Nephron progenitor cell (in vitro differentiated cells): ENCODE measurements at regions not wholly inside any gene's neighbourhood (a gene's known extent, or its start where the extent isn't known, plus 50 kb on each side); places are given as distances from the start of the nearest gene placed in this dataset.
"Not testable (repeated sequence)": the region's sequence is repeated elsewhere in the genome, so short reads cannot be mapped to it uniquely, and the experiment has no call there.

Experiments
- DNase-seq: peaks from one replicate; pipeline ENCODE4 v3.0.0; 2021
- H3K27ac Mint-ChIP-seq: 2 replicates; pipeline ENCODE4 v1.8.0; 2021; ENCODE audit warnings: mild to moderate bottlenecking, moderate library complexity, mixed read lengths
- H3K27me3 Mint-ChIP-seq: 2 replicates; pipeline ENCODE4 v1.8.0; 2021; ENCODE audit warnings: mild to moderate bottlenecking, low read depth, mixed read lengths; ENCODE audit not compliant: poor library complexity
- H3K36me3 Mint-ChIP-seq: 2 replicates; pipeline ENCODE4 v1.8.0; 2021; ENCODE audit warnings: low read depth, mixed read lengths
- H3K4me1 Mint-ChIP-seq: 2 replicates; pipeline ENCODE4 v1.8.0; 2021; ENCODE audit warnings: mixed read lengths
- H3K4me3 Mint-ChIP-seq: 2 replicates; pipeline ENCODE4 v1.8.0; 2021; ENCODE audit warnings: mild to moderate bottlenecking, moderate library complexity, mixed read lengths
- H3K9me3 Mint-ChIP-seq: 2 replicates; pipeline ENCODE4 v1.8.0; 2021; ENCODE audit warnings: mild to moderate bottlenecking, moderate library complexity, mixed read lengths
- TF ChIP-seq, protein P1 (sequence below): fragments of 200-600 bp; sonication (generic); IDR thresholded peaks from 2 replicates; pipeline ENCODE4 v1.5.0; 2021; ENCODE audit warnings: antibody characterized with exemption

GRCh38 chr7:69426705-69427104, 171.6 kb upstream of the AUTS2 start:
- no peak for DNase-seq
- Mint-ChIP-seq H3K4me3 (no peak overlapping the region), H3K9me3 (no peaks in the 10 kb centered on the region)

GRCh38 chr7:69428089-69428488, 170.2 kb upstream of the AUTS2 start:
- TF ChIP-seq, protein P1, sequence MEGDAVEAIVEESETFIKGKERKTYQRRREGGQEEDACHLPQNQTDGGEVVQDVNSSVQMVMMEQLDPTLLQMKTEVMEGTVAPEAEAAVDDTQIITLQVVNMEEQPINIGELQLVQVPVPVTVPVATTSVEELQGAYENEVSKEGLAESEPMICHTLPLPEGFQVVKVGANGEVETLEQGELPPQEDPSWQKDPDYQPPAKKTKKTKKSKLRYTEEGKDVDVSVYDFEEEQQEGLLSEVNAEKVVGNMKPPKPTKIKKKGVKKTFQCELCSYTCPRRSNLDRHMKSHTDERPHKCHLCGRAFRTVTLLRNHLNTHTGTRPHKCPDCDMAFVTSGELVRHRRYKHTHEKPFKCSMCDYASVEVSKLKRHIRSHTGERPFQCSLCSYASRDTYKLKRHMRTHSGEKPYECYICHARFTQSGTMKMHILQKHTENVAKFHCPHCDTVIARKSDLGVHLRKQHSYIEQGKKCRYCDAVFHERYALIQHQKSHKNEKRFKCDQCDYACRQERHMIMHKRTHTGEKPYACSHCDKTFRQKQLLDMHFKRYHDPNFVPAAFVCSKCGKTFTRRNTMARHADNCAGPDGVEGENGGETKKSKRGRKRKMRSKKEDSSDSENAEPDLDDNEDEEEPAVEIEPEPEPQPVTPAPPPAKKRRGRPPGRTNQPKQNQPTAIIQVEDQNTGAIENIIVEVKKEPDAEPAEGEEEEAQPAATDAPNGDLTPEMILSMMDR, result no peak
- Mint-ChIP-seq H3K27me3 (peaks cover 35% of the 10 kb centered on the region), H3K4me3 (no peak overlapping the region), H3K9me3 (no peaks in the 10 kb centered on the region), H3K36me3 (no peaks in the 10 kb centered on the region), H3K27ac (no peak overlapping the region), H3K4me1 (peaks cover 26% of the 10 kb centered on the region)
- no peak for DNase-seq

More at GRCh38 chr7:69426705-69427104, 171.6 kb upstream of the AUTS2 start:
- peaks cover 36% of the 10 kb centered on the region for H3K27me3 Mint-ChIP-seq
- H3K27ac Mint-ChIP-seq, result no peak overlapping the region
- TF ChIP-seq, protein P1, result no peak
- H3K36me3 Mint-ChIP-seq, result no peaks in the 10 kb centered on the region
- peaks cover 26% of the 10 kb centered on the region for H3K4me1 Mint-ChIP-seq

DNA sequence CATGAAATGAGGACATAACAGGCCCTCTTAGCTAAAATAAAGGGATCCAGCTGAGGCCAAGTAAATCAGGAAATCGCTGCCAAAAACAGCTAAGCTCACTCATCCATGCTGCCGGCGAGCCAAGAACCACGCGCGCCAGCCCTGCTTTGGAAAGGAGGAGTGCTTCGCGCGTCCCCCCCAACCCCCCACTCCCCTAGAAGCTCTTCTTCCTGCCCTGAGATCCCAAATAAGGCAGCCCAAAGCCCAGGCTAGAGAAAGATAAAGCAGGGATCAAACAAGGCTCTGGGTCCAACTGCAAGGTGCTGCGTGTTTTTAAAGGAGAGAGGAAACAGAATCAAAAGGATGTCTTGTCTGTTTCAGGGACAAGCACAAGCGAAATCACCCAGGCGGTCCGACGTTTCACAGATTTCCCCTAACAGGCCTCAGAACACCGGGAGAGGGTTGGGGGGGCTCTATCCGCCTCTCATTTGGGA, 168.3 kb upstream of the AUTS2 start:
- H3K27me3 Mint-ChIP-seq, result peaks cover 28% of the 10 kb centered on the region
- H3K27ac Mint-ChIP-seq, result peak overlapping the region; percentile 15
- TF ChIP-seq, protein P1, result no peak
- H3K36me3 Mint-ChIP-seq, result no peaks in the 10 kb centered on the region
- peak overlapping the region; percentile 22 for H3K4me3 Mint-ChIP-seq
- peaks cover 26% of the 10 kb centered on the region for H3K4me1 Mint-ChIP-seq
- peaks cover 3% of the 10 kb centered on the region for H3K9me3 Mint-ChIP-seq
- DNase-seq, result peak; percentile 32

DNA sequence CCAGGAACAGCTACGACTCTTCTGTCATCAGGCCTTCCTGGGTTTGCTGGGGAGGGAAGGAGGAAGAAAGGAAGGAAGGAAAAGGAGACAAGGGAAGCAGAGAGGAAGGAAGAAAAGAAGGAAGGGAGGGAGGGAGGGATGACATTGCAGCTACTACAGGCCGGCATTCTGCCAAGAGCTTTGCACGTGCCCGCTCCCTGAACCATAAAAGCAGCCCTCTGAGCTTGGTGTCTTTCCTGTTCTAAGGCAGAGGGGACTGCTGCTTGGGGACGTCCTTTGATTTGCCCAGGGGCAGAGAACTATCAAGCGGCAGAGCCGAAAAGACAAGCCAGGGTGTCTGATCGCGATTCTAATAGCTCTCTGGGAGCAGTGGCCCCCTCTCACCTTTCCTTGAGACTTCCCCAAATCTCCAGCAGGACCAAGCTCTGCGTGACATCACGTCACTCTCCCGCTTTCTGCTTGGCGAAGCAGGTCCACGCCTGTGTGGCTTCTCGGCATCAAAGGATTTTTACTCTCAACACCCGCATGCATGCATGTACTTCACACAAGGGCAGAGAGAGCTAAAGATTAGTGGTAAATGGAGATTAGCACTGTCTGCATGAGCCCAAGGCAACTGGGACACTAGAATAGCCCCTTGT, 167.8 kb upstream of the AUTS2 start:
- TF ChIP-seq, protein P1, result no peak
- H3K27ac Mint-ChIP-seq, result peak overlapping the region; percentile 15
- peaks cover 3% of the 10 kb centered on the region for H3K9me3 Mint-ChIP-seq
- no peak overlapping the region for H3K4me3 Mint-ChIP-seq
- H3K36me3 Mint-ChIP-seq, result no peaks in the 10 kb centered on the region
- peaks cover 26% of the 10 kb centered on the region for H3K4me1 Mint-ChIP-seq
- DNase-seq, result peak; percentile 10
- H3K27me3 Mint-ChIP-seq, result peaks cover 25% of the 10 kb centered on the region

GRCh38 chr7:69431626-69432025, 166.6 kb upstream of the AUTS2 start:
- no peak for DNase-seq
- peaks cover 26% of the 10 kb centered on the region for H3K4me1 Mint-ChIP-seq
- H3K27ac Mint-ChIP-seq, result no peak overlapping the region
- H3K36me3 Mint-ChIP-seq, result no peaks in the 10 kb centered on the region
- H3K4me3 Mint-ChIP-seq, result no peak overlapping the region
- TF ChIP-seq, protein P1, result no peak
- H3K9me3 Mint-ChIP-seq, result peaks cover 3% of the 10 kb centered on the region
- H3K27me3 Mint-ChIP-seq, result peaks cover 23% of the 10 kb centered on the region

GRCh38 chr7:69432276-69432675, 166.0 kb upstream of the AUTS2 start:
- not testable (repeated sequence) for DNase-seq, H3K4me3 Mint-ChIP-seq, H3K9me3 Mint-ChIP-seq, H3K36me3 Mint-ChIP-seq, H3K27ac Mint-ChIP-seq
- H3K4me1 Mint-ChIP-seq, result peaks cover 26% of the 10 kb centered on the region
- H3K27me3 Mint-ChIP-seq, result peaks cover 21% of the 10 kb centered on the region
